ENCODE measurements at regions not wholly inside any gene's neighbourhood (a gene's known extent, or its start where the extent isn't known, plus 50 kb on each side); places are given as distances from the start of the nearest gene placed in this dataset.

DNA sequence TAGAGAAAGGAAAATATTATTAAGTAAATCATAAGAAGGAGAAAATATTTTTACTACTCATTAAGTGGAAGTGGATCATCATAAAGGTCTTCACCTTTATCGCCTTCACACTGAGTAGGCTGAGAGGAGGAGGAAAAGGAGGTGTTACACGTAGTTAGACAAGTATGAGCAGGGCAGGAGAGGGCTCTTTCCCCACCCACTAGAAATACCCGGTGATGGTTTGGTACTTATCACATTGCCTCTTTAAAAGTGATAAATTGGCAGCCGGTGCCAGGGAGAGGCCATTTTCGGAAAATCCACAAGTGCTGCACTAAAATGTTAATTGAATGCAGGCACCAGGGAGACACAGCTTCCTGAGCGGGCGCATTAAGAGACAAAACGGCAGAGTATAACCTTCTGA, 598.7 kb upstream of the SOX11 start:
- Histone ChIP-seq H3K27ac (no peak overlapping the region), H3K4me2 (no peak overlapping the region), H3K4me1 (no peaks in the 10 kb centered on the region), H3K9me3 (peaks cover 18% of the 10 kb centered on the region; the same call in 1 of the 3 replicates), H3K4me3 (no peak overlapping the region)
- no peak for FAIRE-seq
- WGBS (ENCODE audit: missing lambda C conversion rate), result 25% methylated on average over 8 of the region's 8 CpGs
- ATAC-seq, result no peak
- DNase-seq (ENCODE audit: low read depth in 1 of 2, low spot score in 1 of 2), result no peak
- ChIA-PET POLR2A (no interaction called here), CTCF (no interaction called here)
- no peak for TF ChIP-seq POLR2A (IDR thresholded peaks at IDR 0.05; ENCODE audit: low read length)
- no peak for TF ChIP-seq CBX2 (IDR thresholded peaks at IDR 0.05; ENCODE audit: borderline replicate concordance, low read depth)
- TF ChIP-seq RCOR1 (IDR thresholded peaks at IDR 0.05; ENCODE audit: low read depth, low read length), result no peak
- TF ChIP-seq BHLHE40 (IDR thresholded peaks at IDR 0.05; ENCODE audit: low read depth, low read length), result no peak
- TF ChIP-seq HOXB5 (CRISPR knock-in tag; IDR thresholded peaks at IDR 0.05), result no peak
- no peak for TF ChIP-seq TP53 (CRISPR knock-in tag; IDR thresholded peaks at IDR 0.05)
- TF ChIP-seq ZFP36 (IDR thresholded peaks at IDR 0.05; ENCODE audit: borderline replicate concordance, partially characterized antibody), result no peak
- TF ChIP-seq, protein P1, sequence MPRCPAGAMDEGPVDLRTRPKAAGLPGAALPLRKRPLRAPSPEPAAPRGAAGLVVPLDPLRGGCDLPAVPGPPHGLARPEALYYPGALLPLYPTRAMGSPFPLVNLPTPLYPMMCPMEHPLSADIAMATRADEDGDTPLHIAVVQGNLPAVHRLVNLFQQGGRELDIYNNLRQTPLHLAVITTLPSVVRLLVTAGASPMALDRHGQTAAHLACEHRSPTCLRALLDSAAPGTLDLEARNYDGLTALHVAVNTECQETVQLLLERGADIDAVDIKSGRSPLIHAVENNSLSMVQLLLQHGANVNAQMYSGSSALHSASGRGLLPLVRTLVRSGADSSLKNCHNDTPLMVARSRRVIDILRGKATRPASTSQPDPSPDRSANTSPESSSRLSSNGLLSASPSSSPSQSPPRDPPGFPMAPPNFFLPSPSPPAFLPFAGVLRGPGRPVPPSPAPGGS (IDR thresholded peaks at IDR 0.05), result no peak
- no peak for TF ChIP-seq CBX8 (IDR thresholded peaks at IDR 0.05)
- no peak for TF ChIP-seq NPAS2 (CRISPR knock-in tag; IDR thresholded peaks at IDR 0.05; ENCODE audit: borderline replicate concordance)
- no peak for TF ChIP-seq CHD2 (IDR thresholded peaks at IDR 0.05; ENCODE audit: low read length, partially characterized antibody)
- TF ChIP-seq, protein P2, sequence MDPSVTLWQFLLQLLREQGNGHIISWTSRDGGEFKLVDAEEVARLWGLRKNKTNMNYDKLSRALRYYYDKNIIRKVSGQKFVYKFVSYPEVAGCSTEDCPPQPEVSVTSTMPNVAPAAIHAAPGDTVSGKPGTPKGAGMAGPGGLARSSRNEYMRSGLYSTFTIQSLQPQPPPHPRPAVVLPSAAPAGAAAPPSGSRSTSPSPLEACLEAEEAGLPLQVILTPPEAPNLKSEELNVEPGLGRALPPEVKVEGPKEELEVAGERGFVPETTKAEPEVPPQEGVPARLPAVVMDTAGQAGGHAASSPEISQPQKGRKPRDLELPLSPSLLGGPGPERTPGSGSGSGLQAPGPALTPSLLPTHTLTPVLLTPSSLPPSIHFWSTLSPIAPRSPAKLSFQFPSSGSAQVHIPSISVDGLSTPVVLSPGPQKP (IDR thresholded peaks at IDR 0.05; ENCODE audit: low read depth, low read length), result no peak
- TF ChIP-seq KDM1A (IDR thresholded peaks at IDR 0.05; ENCODE audit: low read depth), result no peak
- no peak for TF ChIP-seq TFCP2L1 (CRISPR knock-in tag; IDR thresholded peaks at IDR 0.05)
- no peak for TF ChIP-seq RNF2 (IDR thresholded peaks at IDR 0.05; ENCODE audit: borderline replicate concordance, low read depth)
- no peak for TF ChIP-seq RARB (CRISPR knock-in tag; IDR thresholded peaks at IDR 0.05)
- TF ChIP-seq RFX5 (IDR thresholded peaks at IDR 0.05), result no peak
- TF ChIP-seq KDM5A (IDR thresholded peaks at IDR 0.05), result no peak
- no peak for TF ChIP-seq JUN (IDR thresholded peaks at IDR 0.05)
- TF ChIP-seq CEBPB (IDR thresholded peaks at IDR 0.05), result no peak

DNA sequence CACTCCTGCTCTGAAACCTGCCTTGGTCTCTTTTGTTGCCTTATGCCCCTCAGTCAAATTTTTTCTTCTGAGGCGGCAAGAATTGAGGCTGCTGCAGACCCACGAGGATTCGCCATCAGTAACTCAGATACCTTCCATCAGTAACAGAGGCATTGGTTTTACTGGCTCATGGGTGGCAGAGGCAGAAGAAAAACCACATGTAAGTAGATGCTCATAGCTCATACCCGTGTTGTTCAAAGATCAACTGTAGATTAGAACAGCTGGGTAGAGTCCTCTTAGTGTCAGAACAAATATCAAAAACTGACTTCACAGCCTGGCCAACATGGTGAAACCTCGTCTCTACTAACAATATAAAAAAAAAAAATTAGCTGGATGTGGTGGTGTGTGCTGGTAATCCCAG, 598.0 kb upstream of the SOX11 start:
- TF ChIP-seq, protein P2 (IDR thresholded peaks at IDR 0.05; ENCODE audit: low read depth, low read length), result no peak
- TF ChIP-seq FOSB (CRISPR knock-in tag; IDR thresholded peaks at IDR 0.05) (no peak), FOSL2 (IDR thresholded peaks at IDR 0.05) (no peak), FOSL2 (CRISPR knock-in tag; IDR thresholded peaks at IDR 0.05) (no peak), HOXB5 (CRISPR knock-in tag; IDR thresholded peaks at IDR 0.05) (no peak), SMC3 (IDR thresholded peaks at IDR 0.05) (no peak), MAZ (IDR thresholded peaks at IDR 0.05; ENCODE audit: borderline replicate concordance, low read depth, low read length) (no peak), HOXA7 (CRISPR knock-in tag; IDR thresholded peaks at IDR 0.05) (no peak)
- TF ChIP-seq, protein P3, sequence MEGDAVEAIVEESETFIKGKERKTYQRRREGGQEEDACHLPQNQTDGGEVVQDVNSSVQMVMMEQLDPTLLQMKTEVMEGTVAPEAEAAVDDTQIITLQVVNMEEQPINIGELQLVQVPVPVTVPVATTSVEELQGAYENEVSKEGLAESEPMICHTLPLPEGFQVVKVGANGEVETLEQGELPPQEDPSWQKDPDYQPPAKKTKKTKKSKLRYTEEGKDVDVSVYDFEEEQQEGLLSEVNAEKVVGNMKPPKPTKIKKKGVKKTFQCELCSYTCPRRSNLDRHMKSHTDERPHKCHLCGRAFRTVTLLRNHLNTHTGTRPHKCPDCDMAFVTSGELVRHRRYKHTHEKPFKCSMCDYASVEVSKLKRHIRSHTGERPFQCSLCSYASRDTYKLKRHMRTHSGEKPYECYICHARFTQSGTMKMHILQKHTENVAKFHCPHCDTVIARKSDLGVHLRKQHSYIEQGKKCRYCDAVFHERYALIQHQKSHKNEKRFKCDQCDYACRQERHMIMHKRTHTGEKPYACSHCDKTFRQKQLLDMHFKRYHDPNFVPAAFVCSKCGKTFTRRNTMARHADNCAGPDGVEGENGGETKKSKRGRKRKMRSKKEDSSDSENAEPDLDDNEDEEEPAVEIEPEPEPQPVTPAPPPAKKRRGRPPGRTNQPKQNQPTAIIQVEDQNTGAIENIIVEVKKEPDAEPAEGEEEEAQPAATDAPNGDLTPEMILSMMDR (IDR thresholded peaks at IDR 0.05), result no peak
- no peak for FAIRE-seq
- 11% methylated on average over 5 of the region's 5 CpGs for WGBS (ENCODE audit: missing lambda C conversion rate)
- H3K4me2 ChIP-seq, result no peak overlapping the region
- no peak overlapping the region for H3K27ac ChIP-seq
- ChIA-PET POLR2A (no interaction called here), CTCF (no interaction called here)
- no peaks in the 10 kb centered on the region for H3K4me1 ChIP-seq
- no peak for ATAC-seq
- H3K9me3 ChIP-seq, result peaks cover 18% of the 10 kb centered on the region; the same call in 1 of the 3 replicates
- no peak overlapping the region for H3K4me3 ChIP-seq
- DNase-seq (ENCODE audit: low read depth in 1 of 2, low spot score in 1 of 2), result no peak
